Parathyroid adenoma (tissue), 2 donors: ENCODE measurements at regions not wholly inside any gene's neighbourhood (a gene's known extent, or its start where the extent isn't known, plus 50 kb on each side); places are given as distances from the start of the nearest gene placed in this dataset.

Source experiments
- H2AFZ ChIP-seq: fragments of 300-600 bp; sonication (generic); one replicate; pipeline ENCODE4 v1.7.0; 2017; ENCODE audit warnings: antibody characterized with exemption, mild to moderate bottlenecking
- H3K27ac ChIP-seq: fragments of 300-600 bp; sonication (generic); one replicate; pipeline ENCODE4 v1.7.0; 2017
- H3K27me3 ChIP-seq: fragments of 300-600 bp; sonication (generic); one replicate; pipeline ENCODE4 v1.7.0; 2017; ENCODE audit warnings: low read length; ENCODE audit not compliant: control insufficient read depth, insufficient read depth
- H3K36me3 ChIP-seq: fragments of 300-600 bp; sonication (generic); one replicate; pipeline ENCODE4 v1.7.0; 2017; ENCODE audit warnings: low read length; ENCODE audit not compliant: control insufficient read depth, insufficient read depth
- H3K4me1 ChIP-seq: fragments of 300-600 bp; sonication (generic); one replicate; pipeline ENCODE4 v1.7.0; 2017; ENCODE audit warnings: control low read depth
- H3K4me2 ChIP-seq: fragments of 300-600 bp; sonication (generic); one replicate; pipeline ENCODE4 v1.7.0; 2017; ENCODE audit warnings: low read length
- H3K4me3 ChIP-seq: fragments of 300-600 bp; sonication (generic); one replicate; pipeline ENCODE4 v1.7.0; 2017; ENCODE audit warnings: low read depth, low read length
- H3K79me2 ChIP-seq: fragments of 300-600 bp; sonication (generic); one replicate; pipeline ENCODE4 v1.7.0; 2017; ENCODE audit warnings: control low read depth
- H3K9ac ChIP-seq: fragments of 300-600 bp; sonication (generic); one replicate; pipeline ENCODE4 v1.7.0; 2017; ENCODE audit warnings: mild to moderate bottlenecking
- H3K9me3 ChIP-seq: fragments of 300-600 bp; sonication (generic); one replicate; pipeline ENCODE4 v1.7.0; 2017; ENCODE audit warnings: low read length; ENCODE audit not compliant: control insufficient read depth
- CTCF ChIP-seq: fragments of 300-600 bp; sonication (generic); IDR thresholded peaks from one replicate; pipeline ENCODE4 v1.7.0; 2017; ENCODE audit warnings: antibody characterized with exemption, mild to moderate bottlenecking
- donor health status: primary hyperparathyroidism.

DNA sequence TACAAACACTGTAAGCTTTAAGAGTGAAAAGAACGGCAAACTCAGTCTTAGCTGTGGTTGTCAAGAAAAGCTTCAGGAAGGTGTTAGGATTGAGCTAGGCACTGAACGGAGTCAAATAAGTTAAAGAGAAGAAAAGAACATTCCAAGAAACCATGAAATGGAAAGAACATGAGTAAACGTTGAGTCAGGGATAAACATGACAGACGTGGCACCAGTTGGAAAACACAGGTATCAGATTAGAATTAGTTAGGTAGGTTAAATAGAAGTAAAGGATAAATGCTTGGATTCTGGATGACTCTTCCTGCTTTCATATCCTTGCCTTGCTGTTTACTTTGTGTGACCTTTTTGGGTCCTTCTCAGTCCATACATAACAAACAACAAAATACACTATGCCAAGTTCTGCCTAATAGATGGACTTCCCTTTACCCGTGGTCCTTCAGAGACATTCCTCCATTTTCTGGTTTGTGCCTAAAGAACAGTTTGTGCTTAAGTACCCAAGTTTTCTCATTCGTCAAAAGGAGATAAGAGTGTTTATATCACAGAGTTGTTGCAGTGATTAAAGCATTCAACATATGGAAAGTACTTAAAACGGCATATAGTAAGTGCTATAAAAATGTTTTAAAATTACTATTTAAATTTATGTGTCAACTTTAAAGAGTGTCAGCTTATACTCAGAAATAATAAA is 446.9 kb downstream of the TMA16 start:
- no peaks in the 10 kb centered on the region for H3K9me3 ChIP-seq
- no peak overlapping the region for H3K4me2 ChIP-seq
- H3K27me3 ChIP-seq, result no peaks in the 10 kb centered on the region
- H3K4me1 ChIP-seq, result no peaks in the 10 kb centered on the region
- H3K27ac ChIP-seq, result no peak overlapping the region
- H3K36me3 ChIP-seq, result no peaks in the 10 kb centered on the region
- TF ChIP-seq CTCF, result no peak
- no peaks in the 10 kb centered on the region for H3K79me2 ChIP-seq
- no peak overlapping the region for H2AFZ ChIP-seq
- H3K4me3 ChIP-seq, result no peak overlapping the region
- no peak overlapping the region for H3K9ac ChIP-seq

GRCh38 chr4:163948920-163949455 is 454.5 kb downstream of the TMA16 start:
- Histone ChIP-seq H3K9ac (no peak overlapping the region), H3K9me3 (no peaks in the 10 kb centered on the region), H3K4me2 (no peak overlapping the region), H2AFZ (no peak overlapping the region), H3K27ac (no peak overlapping the region), H3K79me2 (no peaks in the 10 kb centered on the region), H3K36me3 (no peaks in the 10 kb centered on the region), H3K4me1 (no peaks in the 10 kb centered on the region), H3K27me3 (no peaks in the 10 kb centered on the region), H3K4me3 (no peak overlapping the region)
- no peak for TF ChIP-seq CTCF

DNA sequence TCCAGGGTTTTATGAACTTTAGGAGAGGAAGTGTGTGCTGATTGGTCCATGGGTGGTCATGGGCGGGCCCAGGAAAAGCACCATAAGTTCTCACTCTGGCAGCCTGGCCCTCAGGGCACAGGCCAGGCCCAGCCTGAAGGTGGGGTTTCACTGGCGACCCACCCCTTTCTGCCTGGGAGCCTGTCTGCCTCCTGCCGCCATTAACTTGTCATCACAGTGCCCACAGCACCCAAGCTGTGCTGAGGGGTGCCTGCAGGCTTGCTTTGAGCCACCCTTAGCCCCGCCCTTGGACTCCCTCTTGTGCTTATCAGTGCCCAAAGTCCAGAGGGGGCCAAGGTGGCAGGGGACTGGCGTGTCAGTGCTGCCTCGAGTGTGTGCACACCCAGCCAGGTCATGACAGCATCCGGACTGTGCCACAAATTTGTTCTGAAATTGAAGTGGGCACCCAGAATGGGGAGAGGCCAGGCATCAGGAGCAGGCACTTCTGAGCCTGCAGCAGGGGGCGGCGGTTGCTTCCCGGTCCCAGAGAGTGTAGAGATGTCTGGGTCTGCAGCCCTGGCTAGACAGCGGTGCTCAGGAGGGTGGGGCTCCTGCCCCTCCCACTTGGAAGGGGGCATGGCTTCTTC is 455.6 kb downstream of the TMA16 start:
- Histone ChIP-seq H3K27me3 (no peaks in the 10 kb centered on the region), H3K4me2 (no peak overlapping the region), H3K27ac (no peak overlapping the region), H3K4me3 (no peak overlapping the region), H3K4me1 (no peaks in the 10 kb centered on the region), H3K9ac (no peak overlapping the region), H2AFZ (no peak overlapping the region), H3K9me3 (no peaks in the 10 kb centered on the region), H3K36me3 (no peaks in the 10 kb centered on the region), H3K79me2 (no peaks in the 10 kb centered on the region)
- no peak for TF ChIP-seq CTCF

GRCh38 chr4:163955288-163955687 is 460.8 kb downstream of the TMA16 start:
- H3K9me3 ChIP-seq, result no peaks in the 10 kb centered on the region
- H3K79me2 ChIP-seq, result no peaks in the 10 kb centered on the region
- TF ChIP-seq CTCF, result no peak
- no peak overlapping the region for H2AFZ ChIP-seq
- H3K27me3 ChIP-seq, result no peaks in the 10 kb centered on the region
- no peak overlapping the region for H3K9ac ChIP-seq
- no peak overlapping the region for H3K27ac ChIP-seq
- H3K4me2 ChIP-seq, result no peak overlapping the region
- no peaks in the 10 kb centered on the region for H3K36me3 ChIP-seq
- no peak overlapping the region for H3K4me3 ChIP-seq
- no peaks in the 10 kb centered on the region for H3K4me1 ChIP-seq
